ENCODE measurements at regions not wholly inside any gene's neighbourhood (a gene's known extent, or its start where the extent isn't known, plus 50 kb on each side); places are given as distances from the start of the nearest gene placed in this dataset.

- no peak for TF ChIP-seq USF2 (IDR thresholded peaks at IDR 0.05)
- no peak for TF ChIP-seq POLR2AphosphoS2 (conservative IDR thresholded peaks at IDR 0.05; ENCODE audit: low read length)
- no peak for TF ChIP-seq NPAS2 (CRISPR knock-in tag; IDR thresholded peaks at IDR 0.05; ENCODE audit: borderline replicate concordance)
- no peak for TF ChIP-seq KDM5A (IDR thresholded peaks at IDR 0.05)
- TF ChIP-seq HDAC2 (IDR thresholded peaks at IDR 0.05) = no peak
- TF ChIP-seq, protein P1, sequence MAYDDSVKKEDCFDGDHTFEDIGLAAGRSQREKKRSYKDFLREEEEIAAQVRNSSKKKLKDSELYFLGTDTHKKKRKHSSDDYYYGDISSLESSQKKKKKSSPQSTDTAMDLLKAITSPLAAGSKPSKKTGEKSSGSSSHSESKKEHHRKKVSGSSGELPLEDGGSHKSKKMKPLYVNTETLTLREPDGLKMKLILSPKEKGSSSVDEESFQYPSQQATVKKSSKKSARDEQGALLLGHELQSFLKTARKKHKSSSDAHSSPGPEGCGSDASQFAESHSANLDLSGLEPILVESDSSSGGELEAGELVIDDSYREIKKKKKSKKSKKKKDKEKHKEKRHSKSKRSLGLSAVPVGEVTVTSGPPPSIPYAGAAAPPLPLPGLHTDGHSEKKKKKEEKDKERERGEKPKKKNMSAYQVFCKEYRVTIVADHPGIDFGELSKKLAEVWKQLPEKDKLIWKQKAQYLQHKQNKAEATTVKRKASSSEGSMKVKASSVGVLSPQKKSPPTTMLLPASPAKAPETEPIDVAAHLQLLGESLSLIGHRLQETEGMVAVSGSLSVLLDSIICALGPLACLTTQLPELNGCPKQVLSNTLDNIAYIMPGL (CRISPR knock-in tag; IDR thresholded peaks at IDR 0.05; ENCODE audit: borderline replicate concordance) = no peak
- no peak for TF ChIP-seq TFCP2L1 (CRISPR knock-in tag; IDR thresholded peaks at IDR 0.05)
Measured at GRCh38 chr4:11608992-11609391, 180.3 kb upstream of the HS3ST1 start (continued).

DNA sequence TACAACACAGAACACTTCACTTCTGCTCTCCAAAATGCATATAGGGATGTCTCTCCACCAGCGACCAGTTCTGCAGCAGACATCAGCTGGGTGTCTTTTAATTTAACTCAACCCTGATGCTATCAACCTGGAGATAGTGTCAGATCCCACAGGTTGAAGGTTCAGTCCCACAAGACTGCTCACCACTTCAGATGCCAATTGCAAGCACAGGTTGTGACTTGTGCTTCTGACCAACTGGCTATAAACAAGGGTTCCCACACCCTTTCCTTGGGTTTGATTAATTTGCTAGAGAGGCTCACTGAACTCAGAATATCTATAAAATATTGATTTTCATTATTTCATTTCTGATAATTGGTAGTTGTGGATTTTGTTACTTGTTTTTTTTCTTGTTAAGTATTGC, 177.4 kb upstream of the HS3ST1 start:
- 35% methylated on average over 1 of the region's 1 CpG for WGBS (ENCODE audit: missing lambda C conversion rate)
- CTCF ChIA-PET = no interaction called here
- ATAC-seq (no peak), FAIRE-seq (no peak), DNase-seq (ENCODE audit: low read depth in 1 of 2, low spot score in 1 of 2) (no peak)
- H3K4me1 ChIP-seq = peaks cover 23% of the 10 kb centered on the region; the same call in 2 of the 3 replicates
- H3K4me2 ChIP-seq = peak overlapping the region; percentile 8; the same call in 1 of the 3 replicates
- H3K4me3 ChIP-seq = no peak overlapping the region
- H3K9me3 ChIP-seq = no peaks in the 10 kb centered on the region
- TF ChIP-seq MAFK (IDR thresholded peaks at IDR 0.05; ENCODE audit: partially characterized antibody) = no peak
- TF ChIP-seq JUNB (IDR thresholded peaks at IDR 0.05) = no peak
- TF ChIP-seq ZFP36 (IDR thresholded peaks at IDR 0.05; ENCODE audit: borderline replicate concordance, partially characterized antibody) = no peak
- no peak for TF ChIP-seq ATOH8 (CRISPR knock-in tag; IDR thresholded peaks at IDR 0.05; ENCODE audit: low read depth)
- no peak for TF ChIP-seq JUN (IDR thresholded peaks at IDR 0.05)
- no peak for TF ChIP-seq USF2 (IDR thresholded peaks at IDR 0.05)
- TF ChIP-seq BHLHE40 (IDR thresholded peaks at IDR 0.05; ENCODE audit: low read depth, low read length) = no peak
- TF ChIP-seq MYC (IDR thresholded peaks at IDR 0.05; ENCODE audit: borderline replicate concordance, low read length) = no peak
- TF ChIP-seq NPAS2 (CRISPR knock-in tag; IDR thresholded peaks at IDR 0.05; ENCODE audit: borderline replicate concordance) = no peak
- TF ChIP-seq SMC3 (IDR thresholded peaks at IDR 0.05) = no peak
- TF ChIP-seq POLR2A (IDR thresholded peaks at IDR 0.05; ENCODE audit: low read length) = no peak
- POLR2A ChIA-PET = no interaction called here
- no peak overlapping the region; a peak in 1 of 6 replicates for H3K27ac ChIP-seq

GRCh38 chr4:11605597-11605996, 176.9 kb upstream of the HS3ST1 start:
- ChIA-PET POLR2A (no interaction called here), CTCF (no interaction called here)
- 0 out of 3 replicates have a peak overlapping the region, but pooled peaks have one; percentile 8 for H3K4me2 ChIP-seq
- no peak for TF ChIP-seq CTCF (IDR thresholded peaks at IDR 0.05)
- TF ChIP-seq ELK1 (IDR thresholded peaks at IDR 0.05; ENCODE audit: low read depth, low read length) = no peak
- TF ChIP-seq CHD2 (IDR thresholded peaks at IDR 0.05; ENCODE audit: low read length, partially characterized antibody) = no peak
- TF ChIP-seq ZNF302 (CRISPR knock-in tag; IDR thresholded peaks at IDR 0.05) = no peak
- no peak for TF ChIP-seq POLR2A (IDR thresholded peaks at IDR 0.05; ENCODE audit: low read length)
- no peak for TF ChIP-seq NPAS2 (CRISPR knock-in tag; IDR thresholded peaks at IDR 0.05; ENCODE audit: borderline replicate concordance)
- TF ChIP-seq HOXB5 (CRISPR knock-in tag; IDR thresholded peaks at IDR 0.05) = no peak
- no peak for TF ChIP-seq NR3C1 (IDR thresholded peaks at IDR 0.05)
- TF ChIP-seq EHF (CRISPR knock-in tag; IDR thresholded peaks at IDR 0.05) = no peak
- TF ChIP-seq PHF8 (IDR thresholded peaks at IDR 0.05; ENCODE audit: borderline replicate concordance, low read depth) = no peak
- TF ChIP-seq, protein P1 (CRISPR knock-in tag; IDR thresholded peaks at IDR 0.05; ENCODE audit: borderline replicate concordance) = no peak
- no peak for TF ChIP-seq EP300 (IDR thresholded peaks at IDR 0.05)
- WGBS (ENCODE audit: missing lambda C conversion rate) = 72% methylated on average over 1 of the region's 1 CpG
- DNase-seq (ENCODE audit: low read depth in 1 of 2, low spot score in 1 of 2) (no peak), ATAC-seq (no peak), FAIRE-seq (no peak)
- no peak overlapping the region; a peak in 1 of 6 replicates for H3K27ac ChIP-seq
- H3K4me3 ChIP-seq = no peak overlapping the region
- peaks cover 18% of the 10 kb centered on the region; the same call in 2 of the 3 replicates for H3K4me1 ChIP-seq
- H3K9me3 ChIP-seq = no peaks in the 10 kb centered on the region
